ENCODE measurements at regions not wholly inside any gene's neighbourhood (a gene's known extent, or its start where the extent isn't known, plus 50 kb on each side); places are given as distances from the start of the nearest gene placed in this dataset.

DNA sequence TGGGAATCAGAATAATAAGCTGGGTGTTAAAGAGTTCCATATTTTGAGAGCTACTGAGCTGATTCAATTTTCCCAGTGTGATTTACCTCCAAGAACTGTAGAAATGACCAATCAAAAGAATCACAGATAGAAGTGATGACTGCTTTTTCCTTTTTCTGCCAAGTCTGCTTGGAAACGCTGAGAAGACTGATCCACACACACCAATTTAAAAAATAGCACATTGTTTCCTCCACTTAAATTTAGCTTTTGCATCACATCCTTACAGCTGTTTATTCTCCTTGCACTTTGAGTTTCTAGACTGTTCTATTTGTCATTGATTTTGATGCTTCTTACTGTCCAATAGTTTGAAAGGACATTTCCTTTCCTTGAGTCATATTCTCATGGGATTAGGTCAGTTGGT, 590.3 kb upstream of the CHAC2 start:
- Mint-ChIP-seq H3K4me3 (no peak overlapping the region), H3K27ac (no peak overlapping the region), H3K27me3 (ENCODE audit: low read depth, poor library complexity) (peaks cover 3% of the 10 kb centered on the region), H3K4me1 (peaks cover 7% of the 10 kb centered on the region), H3K36me3 (ENCODE audit: low read depth) (no peaks in the 10 kb centered on the region), H3K9me3 (no peaks in the 10 kb centered on the region)
- TF ChIP-seq, protein P1, sequence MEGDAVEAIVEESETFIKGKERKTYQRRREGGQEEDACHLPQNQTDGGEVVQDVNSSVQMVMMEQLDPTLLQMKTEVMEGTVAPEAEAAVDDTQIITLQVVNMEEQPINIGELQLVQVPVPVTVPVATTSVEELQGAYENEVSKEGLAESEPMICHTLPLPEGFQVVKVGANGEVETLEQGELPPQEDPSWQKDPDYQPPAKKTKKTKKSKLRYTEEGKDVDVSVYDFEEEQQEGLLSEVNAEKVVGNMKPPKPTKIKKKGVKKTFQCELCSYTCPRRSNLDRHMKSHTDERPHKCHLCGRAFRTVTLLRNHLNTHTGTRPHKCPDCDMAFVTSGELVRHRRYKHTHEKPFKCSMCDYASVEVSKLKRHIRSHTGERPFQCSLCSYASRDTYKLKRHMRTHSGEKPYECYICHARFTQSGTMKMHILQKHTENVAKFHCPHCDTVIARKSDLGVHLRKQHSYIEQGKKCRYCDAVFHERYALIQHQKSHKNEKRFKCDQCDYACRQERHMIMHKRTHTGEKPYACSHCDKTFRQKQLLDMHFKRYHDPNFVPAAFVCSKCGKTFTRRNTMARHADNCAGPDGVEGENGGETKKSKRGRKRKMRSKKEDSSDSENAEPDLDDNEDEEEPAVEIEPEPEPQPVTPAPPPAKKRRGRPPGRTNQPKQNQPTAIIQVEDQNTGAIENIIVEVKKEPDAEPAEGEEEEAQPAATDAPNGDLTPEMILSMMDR (IDR thresholded peaks at IDR 0.05), result no peak
- no peak for DNase-seq

DNA sequence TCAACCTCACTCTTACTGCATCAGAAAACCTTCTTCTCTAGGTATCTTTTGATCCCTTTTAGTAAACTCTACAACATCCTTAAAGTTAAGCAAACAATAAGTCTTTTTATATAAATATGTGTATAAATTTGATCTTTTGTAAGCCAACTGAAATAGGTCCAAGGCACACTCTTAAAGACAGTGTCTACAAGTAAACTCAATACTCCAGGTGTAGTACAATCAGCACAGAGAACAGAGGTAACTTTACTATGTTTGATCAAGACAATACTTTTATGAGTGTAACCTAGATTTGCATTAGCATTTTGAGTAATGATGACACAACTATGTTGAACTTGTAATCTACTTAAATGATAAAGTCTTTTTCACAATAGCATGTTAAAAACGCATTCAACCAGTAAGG, 593.1 kb upstream of the CHAC2 start:
- Mint-ChIP-seq H3K36me3 (ENCODE audit: low read depth) (no peaks in the 10 kb centered on the region), H3K27ac (no peak overlapping the region), H3K4me3 (no peak overlapping the region), H3K27me3 (ENCODE audit: low read depth, poor library complexity) (peaks cover 3% of the 10 kb centered on the region), H3K9me3 (no peaks in the 10 kb centered on the region), H3K4me1 (no peaks in the 10 kb centered on the region)
- TF ChIP-seq, protein P1 (IDR thresholded peaks at IDR 0.05), result no peak
- DNase-seq, result no peak

DNA sequence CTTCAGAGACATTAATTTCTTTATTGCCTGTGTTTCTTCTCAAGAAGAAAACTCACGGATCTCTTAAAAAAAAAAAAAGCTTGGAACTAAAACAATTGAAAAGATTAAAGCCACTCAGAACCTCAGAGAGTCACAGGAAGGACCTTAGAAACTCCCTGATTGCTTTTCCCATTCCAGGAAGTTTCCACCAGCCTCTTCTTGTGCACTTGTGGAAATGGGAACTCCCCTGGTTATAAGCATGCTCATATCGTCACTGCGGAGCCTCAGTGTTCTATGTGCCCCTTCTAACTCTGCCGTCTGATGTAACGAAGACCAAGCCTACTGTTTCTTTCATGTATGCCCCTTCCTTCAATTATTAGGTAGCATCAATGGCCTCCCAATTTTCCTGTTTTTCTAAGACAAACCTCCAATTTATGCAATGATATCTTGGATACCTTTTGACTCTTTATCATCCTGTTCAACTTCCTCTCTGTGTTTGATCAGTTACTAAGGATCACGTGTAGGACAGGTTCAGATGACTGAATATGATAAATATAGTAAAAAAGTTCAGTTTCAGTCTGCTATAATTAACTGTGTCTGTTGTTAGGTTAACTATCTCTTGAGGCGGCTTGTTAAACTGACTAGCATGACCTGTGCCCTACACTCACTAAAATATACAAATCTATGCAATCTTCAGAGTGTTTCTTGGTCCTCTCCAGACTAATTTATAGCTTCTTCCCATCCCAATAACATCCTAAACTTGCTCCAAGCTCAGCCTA, 593.7 kb upstream of the CHAC2 start:
- Mint-ChIP-seq H3K9me3 (no peaks in the 10 kb centered on the region), H3K27me3 (ENCODE audit: low read depth, poor library complexity) (peaks cover 3% of the 10 kb centered on the region), H3K4me1 (no peaks in the 10 kb centered on the region), H3K4me3 (no peak overlapping the region), H3K36me3 (ENCODE audit: low read depth) (no peaks in the 10 kb centered on the region), H3K27ac (no peak overlapping the region)
- DNase-seq, result no peak
- TF ChIP-seq, protein P1 (IDR thresholded peaks at IDR 0.05), result no peak

DNA sequence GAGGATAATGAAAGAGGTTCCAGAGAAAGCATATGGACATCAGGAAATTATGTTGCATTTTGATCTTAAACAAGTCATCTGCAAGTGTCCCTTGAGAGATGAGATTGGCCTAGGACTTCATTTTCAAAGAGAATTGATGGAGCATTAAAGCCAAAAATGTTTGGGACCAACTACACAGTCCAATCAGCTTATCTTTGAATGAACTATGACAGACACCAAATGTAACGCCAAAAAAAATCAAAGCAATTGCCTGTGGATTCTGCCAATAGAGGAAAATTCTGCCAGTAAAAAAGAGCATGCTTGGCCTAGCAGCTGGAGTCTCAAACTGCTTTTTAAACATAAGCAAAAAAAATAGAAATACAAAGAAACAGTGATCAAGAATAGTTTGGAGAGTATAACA, 594.5 kb upstream of the CHAC2 start:
- no peak overlapping the region for H3K4me3 Mint-ChIP-seq
- H3K27me3 Mint-ChIP-seq (ENCODE audit: low read depth, poor library complexity), result peaks cover 3% of the 10 kb centered on the region
- H3K9me3 Mint-ChIP-seq, result no peaks in the 10 kb centered on the region
- no peaks in the 10 kb centered on the region for H3K4me1 Mint-ChIP-seq
- no peak for DNase-seq
- H3K36me3 Mint-ChIP-seq (ENCODE audit: low read depth), result no peaks in the 10 kb centered on the region
- H3K27ac Mint-ChIP-seq, result no peak overlapping the region
- TF ChIP-seq, protein P1 (IDR thresholded peaks at IDR 0.05), result no peak

DNA sequence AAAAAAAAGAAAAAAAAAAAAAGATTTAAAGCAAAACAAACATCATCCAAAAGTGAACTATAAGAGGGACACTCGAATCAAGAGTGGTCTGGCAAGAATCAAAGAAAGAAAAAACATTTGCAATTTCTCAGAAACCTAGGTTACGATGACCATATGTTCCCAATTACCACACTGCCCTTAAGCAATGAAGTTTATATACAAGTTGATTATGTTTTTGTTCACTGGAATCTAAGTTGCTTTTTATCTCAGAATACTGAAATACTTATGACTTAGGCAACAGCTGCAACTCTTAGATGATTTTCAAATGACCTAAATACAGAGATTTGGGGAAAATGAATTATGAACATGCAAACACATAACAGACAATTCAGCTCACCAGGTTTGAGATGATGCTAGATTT, 597.1 kb upstream of the CHAC2 start:
- TF ChIP-seq, protein P1 (IDR thresholded peaks at IDR 0.05), result no peak
- Mint-ChIP-seq H3K36me3 (ENCODE audit: low read depth) (no peaks in the 10 kb centered on the region), H3K4me1 (no peaks in the 10 kb centered on the region), H3K27me3 (ENCODE audit: low read depth, poor library complexity) (no peaks in the 10 kb centered on the region), H3K9me3 (peaks cover 5% of the 10 kb centered on the region), H3K27ac (no peak overlapping the region), H3K4me3 (no peak overlapping the region)
- no peak for DNase-seq

DNA sequence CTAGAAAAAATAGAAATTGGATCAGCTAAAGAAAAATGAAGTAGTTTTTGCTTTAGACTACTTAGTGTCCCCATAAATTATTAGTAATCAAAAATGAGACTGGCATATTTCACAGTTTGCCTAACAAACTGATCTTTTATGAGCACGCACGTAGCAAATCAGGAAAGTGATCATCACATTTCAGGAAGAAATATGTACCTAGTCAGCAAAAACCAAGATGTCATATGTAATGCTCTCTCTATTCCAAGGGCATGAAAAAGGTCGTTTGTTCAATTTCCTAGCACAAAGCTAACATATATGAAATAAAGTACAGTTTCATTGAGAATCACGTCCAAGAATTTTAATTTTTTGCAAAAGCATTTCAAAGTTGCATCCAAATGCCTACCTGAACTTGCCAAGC, 600.4 kb upstream of the CHAC2 start:
- H3K36me3 Mint-ChIP-seq (ENCODE audit: low read depth), result no peaks in the 10 kb centered on the region
- no peaks in the 10 kb centered on the region for H3K27me3 Mint-ChIP-seq (ENCODE audit: low read depth, poor library complexity)
- H3K27ac Mint-ChIP-seq, result no peak overlapping the region

More for the DNA sequence above, 600.4 kb upstream of the CHAC2 start:
- Mint-ChIP-seq H3K4me1 (no peaks in the 10 kb centered on the region), H3K9me3 (peaks cover 29% of the 10 kb centered on the region), H3K4me3 (no peak overlapping the region)
- no peak for DNase-seq
- TF ChIP-seq, protein P1 (IDR thresholded peaks at IDR 0.05), result no peak
